Glomerular endothelial cell (primary cell): ENCODE measurements at regions not wholly inside any gene's neighbourhood (a gene's known extent, or its start where the extent isn't known, plus 50 kb on each side); places are given as distances from the start of the nearest gene placed in this dataset.
"Not testable (repeated sequence)": the region's sequence is repeated elsewhere in the genome, so short reads cannot be mapped to it uniquely, and the experiment has no call there.

Experiments
- DNase-seq: peaks from one replicate; pipeline ENCODE4 v3.0.0-alpha.2; 2011; ENCODE audit warnings: low read depth, low spot score; ENCODE audit errors: extremely low read depth

DNA sequence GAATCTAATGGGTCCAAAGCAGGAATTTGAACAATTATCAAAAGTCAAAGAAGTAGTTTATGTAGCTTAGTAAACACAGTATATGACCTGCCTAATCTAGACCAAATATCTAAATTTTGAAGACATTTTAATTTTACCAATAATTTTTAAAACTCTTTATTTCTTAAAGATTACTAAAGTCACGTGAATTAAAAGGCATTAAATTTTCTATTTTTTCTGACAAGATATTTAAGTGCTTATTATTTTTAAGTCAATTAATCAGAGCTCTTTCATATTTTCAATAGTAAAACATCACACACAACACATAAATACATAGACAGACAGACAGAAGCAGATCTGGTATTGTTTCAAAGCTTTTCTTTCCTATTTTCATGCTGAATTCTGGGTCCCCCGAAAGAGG, 89.5 kb downstream of the ZNF467 start:
- no peak for DNase-seq

DNA sequence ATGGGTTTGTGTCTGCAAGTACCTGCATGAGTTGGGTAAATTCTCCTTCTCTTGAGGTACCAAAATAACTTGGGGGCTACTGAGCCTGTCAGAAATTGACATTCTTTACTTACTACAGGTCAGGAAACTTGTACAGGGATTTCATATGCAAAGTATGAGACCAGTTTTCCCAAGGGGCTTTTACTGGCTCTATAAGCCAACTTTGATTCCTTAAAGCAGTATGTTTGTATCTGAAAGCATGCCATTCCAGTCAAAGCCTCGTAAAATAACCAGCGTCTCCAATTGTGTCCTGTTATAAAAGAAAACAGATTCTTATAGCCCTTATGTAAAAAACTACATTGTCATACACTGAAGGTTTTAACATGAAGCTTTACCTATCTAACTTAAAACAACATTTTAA, 90.2 kb downstream of the ZNF467 start:
- no peak for DNase-seq

DNA sequence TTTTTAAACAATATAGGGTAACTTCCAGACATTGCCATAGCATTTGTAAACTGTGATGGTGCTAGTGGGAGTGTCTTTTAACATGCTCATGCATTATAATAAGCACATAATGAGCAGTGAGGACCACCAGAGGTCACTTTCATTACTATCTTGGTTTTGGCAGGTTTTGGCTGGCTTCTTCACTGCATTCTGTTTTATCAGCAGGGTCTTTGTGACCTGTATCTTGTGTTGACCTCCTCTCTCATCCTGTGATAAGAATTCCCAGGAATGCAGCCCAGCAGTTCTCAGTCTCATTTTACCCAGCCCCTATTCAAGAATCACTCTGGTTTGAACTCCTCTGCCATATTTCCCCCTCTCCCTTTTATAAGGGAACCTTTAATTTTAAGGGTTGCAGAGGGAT, 91.3 kb downstream of the ZNF467 start:
- no peak for DNase-seq

DNA sequence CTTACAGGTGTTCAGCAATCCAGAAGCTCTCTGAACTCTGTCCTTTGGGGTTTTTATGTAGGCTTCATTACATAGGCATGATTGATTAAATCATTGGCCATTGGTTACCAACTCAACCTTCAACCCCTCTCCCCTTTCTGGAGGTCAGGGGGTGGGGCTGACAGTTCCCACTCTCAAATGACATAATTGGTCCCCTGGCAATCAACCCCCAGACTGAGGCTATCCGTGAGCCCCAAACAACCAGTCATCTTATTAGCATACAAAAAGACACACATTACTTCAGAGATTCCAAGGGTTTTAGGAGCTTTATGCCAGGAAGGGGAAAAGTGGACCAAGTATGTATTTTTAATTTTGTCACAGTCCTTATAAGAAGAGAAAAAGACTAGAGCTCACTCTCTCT, 92.1 kb downstream of the ZNF467 start:
- no peak for DNase-seq

DNA sequence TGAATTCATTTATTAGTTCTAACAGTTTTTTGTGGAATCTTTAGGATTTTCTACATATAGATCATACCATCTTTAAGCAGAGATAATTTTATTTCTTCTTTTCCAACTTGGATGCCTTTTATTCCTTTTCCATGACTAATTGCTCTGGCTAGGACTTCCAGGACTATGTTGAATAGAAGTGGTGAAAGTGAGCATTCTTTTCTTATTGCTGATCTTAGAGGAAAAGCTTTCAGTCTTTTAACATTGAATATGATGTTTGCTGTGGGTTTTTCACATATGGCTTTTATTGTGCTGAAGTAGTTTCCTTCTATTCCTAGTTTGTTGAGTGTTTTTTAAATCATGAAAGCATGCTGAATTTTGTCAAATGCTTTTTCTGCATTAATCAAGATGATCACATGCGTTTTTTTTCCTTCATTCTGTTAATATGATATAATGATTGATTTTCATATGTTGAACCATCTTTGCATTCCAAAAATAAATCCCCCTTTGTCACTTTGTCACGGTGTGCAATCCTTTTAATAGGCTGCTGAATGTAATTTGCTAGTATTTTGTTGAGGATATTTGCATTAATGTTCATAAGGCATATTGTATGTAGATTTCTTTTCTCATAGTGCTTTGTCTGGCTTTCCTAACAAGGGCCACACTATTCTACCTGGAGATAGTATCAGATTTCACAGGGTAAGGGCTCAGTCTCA, 92.9 kb downstream of the ZNF467 start:
- no peak for DNase-seq

DNA sequence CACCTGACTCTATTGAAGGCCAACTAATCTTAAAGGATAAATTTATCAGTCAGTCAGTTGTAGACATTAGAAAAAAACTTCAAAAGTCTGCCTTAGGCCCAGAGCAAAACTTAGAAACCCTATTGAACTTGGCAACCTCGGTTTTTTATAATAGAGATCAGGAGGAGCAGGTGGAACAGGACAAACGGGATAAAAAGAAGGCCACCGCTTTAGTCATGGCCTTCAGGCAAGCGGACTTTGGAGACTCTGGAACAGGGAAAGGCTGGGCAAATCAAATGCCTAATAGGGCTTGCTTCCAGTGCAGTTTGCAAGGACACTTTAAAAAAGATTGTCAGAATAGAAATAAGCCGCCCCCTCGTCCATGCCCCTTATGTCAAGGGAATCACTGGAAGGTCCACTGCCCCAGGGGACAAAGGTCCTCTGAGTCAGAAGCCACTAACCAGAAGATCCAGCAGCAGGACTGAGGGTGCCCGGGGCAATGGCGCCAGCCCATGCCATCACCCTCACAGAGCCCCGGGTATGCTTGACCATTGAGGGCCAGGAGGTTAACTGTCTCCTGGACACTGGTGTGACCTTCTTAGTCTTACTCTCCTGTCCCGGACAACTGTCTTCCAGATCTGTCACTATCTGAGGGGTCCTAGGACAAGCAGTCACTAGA, 98.5 kb downstream of the ZNF467 start:
- not testable (repeated sequence) for DNase-seq

DNA sequence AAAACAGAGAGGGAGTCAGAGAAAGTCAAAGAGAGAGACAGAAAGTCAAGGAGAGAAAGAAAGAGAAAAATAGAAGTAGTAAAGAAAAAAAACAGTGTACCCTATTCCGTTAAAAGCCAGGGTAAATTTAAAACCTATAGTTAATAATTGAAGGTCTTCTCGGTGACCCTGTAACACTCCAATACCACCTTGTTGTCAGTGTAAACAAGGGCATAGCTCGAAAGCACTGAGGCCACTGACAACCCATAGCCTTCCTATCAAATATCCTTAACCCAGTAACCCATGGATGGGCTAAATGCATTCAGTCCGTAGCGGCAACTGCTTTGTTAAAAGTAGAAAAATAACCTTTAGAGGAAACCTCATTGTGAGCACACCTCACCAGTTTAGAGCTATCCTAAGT, 100.4 kb downstream of the ZNF467 start:
- DNase-seq, result no peak

DNA sequence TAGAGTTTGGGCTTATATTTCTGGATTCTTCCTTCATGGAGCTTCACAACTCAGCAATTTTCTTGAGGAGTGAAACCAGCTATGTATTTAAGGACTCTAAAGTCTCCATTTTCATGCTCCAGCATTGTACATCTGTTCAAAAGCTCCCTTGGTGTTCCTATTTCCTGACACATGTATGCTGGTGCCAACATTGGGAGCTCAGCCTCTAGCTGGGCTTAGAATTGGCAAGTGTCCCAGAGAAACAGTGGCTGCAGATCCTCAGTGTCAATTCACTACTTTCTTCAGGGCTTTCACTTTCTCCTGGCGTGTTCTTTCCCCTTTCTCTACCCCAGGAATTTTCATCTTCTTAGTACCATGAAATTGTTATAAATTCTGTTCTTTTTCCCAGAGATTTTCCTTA, 103.1 kb downstream of the ZNF467 start:
- DNase-seq, result no peak

DNA sequence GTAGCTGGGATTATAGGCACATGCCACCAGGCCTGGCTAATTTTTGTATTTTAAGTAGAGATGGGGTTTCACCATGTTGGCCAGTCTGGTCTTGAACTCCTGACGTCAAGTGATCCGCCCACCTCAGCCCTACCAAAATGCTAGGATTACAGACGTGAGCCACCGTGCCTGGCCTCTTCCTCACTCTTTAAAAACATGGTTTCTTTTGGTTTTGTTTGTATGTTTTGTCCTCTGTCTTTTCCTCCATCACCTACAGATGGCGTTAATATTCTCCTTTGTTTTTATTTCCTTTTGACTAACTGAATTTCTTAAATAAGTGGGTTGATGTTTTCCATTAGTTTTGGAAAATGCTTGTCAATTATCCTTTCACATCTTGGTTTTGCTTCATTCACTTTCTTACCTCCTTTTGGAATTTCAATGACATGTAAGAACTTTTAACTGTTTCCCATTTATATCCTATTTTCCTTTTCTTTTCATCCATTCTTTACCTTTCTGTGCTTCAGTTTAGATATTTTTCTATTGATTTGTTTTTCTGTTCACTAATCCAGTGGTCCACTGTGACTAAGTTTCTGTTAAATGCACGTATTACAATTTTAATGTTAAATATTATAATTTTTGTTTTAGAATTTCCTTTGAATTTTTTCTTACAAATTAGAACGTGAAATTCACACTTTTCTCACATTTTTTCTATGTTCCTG, 104.1 kb downstream of the ZNF467 start:
- DNase-seq, result no peak

DNA sequence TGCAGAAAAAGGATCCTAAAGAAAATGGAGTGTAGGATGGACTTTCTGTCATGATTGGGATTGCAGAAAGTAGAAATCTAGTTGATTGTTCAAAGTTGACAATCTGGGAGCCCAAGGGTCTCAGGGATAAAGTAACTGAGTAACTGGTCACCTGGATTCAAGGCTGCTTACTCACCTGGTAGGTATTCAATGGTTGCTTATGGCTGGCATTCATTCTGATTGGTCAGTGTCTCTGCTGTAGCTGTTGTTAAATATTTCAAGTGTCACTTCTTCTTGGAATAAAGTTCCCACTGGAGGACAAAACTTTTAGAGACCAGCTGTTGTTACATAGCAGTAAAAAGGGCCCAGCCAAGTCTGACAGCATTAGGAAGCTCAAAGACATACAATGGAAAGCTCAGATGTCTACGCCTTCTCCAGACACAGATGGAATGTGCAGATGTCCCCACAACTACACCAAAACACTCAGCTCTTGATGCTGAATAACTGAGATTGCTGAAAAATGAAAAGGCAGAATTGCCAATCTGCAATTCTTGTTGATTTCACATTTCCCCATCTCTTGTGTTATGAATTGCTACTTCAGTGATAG, 106.9 kb downstream of the ZNF467 start:
- no peak for DNase-seq

DNA sequence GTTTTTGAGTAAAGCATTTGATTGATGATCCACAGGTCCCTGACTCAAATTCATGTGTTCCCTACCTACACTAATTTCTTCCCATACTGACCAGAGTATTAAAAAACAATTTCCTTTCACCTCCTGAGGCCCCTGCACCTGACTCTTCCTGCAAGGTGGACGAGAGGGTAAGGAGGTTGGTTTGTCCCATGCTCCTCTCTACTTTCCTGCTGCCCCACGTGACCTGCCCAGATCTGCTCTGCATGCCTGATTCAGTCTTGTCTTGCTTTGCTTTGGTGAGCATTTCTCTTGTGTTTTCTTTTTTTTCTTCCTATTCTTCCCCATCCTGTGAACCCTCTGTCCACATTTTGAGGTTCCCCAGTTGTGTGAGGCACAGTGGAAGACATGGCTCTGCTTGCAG, 107.8 kb downstream of the ZNF467 start:
- DNase-seq, result not testable (repeated sequence)

DNA sequence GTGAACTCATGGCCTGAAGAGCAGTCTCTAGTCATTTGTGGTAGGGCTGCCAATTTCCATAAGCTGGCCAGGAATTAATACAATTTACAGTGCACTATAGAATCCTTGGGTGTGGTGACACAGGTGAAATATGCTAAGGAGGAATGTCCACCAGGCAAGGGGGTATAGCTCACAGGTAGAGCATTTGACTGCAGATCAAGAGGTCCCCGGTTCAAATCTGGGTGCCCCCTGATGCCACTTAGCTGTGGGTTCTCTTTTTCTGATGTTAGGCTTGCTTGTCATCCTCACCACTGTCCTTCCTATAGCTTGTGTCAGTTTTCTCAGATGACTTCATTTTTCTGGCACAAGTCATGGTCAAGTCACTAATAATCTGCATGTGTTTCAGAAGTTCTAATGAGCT, 108.7 kb downstream of the ZNF467 start:
- DNase-seq, result no peak

DNA sequence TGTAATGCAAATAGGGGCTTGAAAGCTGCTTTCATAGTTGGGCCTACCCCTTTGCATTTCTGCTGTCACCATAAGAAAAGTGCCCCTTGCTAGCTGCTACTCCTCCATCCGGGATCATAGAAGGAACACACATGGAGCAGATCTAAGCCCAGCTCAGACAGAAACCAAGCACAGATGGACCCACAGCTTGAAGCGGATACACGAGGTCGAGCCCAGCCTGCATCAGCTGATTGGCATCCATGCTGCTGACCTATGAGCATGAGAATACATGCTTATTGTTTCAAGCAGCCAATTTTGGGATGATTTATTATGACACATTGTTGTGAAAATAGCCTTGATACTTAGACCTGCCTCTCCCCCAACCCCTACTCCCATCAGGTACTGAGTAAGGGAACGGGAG, 109.2 kb downstream of the ZNF467 start:
- no peak for DNase-seq

DNA sequence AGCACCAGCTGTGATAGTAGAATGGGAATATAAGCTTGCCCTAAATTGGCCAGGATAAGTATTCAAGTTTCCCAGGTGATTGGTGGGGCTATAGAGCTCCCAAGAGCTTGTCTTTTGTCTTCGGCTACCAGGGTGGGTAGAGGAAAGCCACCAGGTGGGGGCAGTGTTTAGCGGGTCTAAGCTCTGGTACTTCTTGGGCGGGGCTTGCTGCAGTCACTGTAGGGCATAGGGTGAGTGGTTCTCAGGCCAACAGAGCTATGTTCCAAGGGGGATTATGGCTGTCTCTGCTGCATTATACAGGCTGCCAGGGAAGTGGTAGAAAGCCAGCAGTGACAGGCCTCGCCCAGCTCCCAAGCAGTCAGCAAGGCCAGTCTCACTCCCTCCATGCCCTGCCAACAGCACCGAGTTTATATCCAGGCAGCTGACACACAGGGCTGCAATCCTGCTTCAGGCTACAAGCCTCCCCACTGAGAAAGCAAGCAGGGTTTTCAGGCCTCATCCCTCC, 110.7 kb downstream of the ZNF467 start:
- DNase-seq, result peak; percentile 22

DNA sequence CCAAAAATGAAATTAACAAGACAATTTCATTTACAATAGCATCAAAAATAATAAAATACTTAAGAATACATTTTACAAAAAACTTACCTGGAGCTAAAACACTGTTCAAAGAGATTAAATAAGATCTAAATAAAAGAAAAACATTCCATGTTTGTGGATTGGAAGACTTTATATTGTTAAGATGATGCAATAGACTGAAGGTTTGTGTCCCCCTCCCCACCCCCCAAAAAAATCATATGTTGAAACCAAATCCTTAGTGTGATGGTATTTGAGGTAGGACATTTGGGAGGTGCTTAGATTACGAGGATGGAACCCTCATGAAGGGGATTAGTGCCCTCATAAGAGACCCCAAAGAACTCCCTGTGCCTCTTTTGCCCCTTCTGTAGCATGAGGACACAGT, 117.6 kb downstream of the ZNF467 start:
- DNase-seq, result no peak

DNA sequence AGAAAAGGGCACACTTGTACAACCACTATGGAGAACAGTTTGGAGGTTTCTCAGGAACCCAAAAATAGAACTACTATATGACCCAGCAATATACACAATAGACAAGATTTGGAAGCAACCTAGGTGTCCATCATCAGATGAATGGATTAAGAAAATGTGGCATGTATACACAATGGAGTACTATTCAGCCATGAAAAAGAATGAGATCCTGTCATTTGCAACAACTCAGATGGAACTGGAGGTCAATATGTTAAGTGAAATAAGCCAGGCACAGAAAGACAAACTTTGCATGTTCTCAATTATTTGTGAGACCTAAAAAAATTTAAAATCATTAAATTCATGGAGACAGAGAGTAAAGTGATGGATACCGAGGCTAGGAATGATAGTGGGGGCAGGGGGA, 118.8 kb downstream of the ZNF467 start:
- DNase-seq, result no peak

DNA sequence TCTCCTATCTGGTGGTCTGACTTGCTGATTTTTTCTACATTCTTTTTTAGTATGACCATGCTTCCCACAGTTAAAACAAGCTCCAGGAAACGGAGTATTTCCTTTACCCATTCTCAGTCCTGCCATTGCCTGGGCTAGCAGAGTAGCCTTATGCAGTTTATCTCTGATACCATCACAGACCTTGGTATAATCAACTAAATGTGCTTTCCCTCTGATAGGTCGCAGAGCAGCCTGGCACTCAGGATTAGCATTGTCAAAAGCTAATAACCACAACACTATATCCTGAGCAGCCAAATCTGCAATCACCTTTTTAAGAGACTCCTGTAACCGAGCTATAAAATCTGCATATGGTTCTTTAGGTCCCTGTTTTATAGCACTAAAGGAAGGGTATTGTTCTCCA, 123.2 kb downstream of the ZNF467 start:
- DNase-seq, result not testable (repeated sequence)

DNA sequence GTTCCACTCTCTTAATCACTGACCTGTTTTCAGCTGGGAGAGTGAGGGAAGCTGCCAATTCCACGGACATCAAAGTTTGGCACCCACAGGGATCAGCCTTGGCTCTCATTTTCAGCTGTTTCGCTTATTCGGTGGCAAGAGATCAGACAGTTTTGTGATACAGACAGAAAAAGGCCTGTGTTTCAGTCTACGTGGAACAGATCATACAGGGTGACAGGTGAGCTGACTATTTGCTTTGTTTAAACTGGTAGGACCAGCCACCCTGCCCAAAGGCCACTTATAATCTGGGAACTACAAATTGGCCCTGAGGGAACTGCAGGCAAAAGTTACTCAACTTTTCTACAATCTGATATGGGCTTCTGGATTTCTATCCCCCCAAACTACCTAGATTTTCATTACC, 128.6 kb downstream of the ZNF467 start:
- DNase-seq, result no peak

DNA sequence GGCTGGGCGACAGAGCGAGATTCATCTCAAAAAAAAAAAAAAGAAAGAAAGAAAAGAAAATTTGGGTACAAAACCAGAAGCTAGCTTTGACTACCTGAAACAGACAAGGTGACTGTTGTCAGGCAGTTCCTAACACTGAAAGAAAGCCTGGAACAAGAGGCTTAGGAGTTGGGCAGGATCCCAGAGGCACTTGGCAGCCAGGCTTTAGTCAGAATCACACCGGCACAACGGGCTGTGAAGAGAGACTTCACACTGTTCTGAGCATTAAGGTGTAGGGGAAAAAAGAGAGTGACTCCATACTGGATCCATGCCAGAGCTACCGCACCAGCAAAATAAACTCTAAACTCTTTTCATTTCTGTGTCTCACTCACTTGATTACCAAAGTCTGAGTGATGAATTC, 130.8 kb downstream of the ZNF467 start:
- DNase-seq, result no peak

DNA sequence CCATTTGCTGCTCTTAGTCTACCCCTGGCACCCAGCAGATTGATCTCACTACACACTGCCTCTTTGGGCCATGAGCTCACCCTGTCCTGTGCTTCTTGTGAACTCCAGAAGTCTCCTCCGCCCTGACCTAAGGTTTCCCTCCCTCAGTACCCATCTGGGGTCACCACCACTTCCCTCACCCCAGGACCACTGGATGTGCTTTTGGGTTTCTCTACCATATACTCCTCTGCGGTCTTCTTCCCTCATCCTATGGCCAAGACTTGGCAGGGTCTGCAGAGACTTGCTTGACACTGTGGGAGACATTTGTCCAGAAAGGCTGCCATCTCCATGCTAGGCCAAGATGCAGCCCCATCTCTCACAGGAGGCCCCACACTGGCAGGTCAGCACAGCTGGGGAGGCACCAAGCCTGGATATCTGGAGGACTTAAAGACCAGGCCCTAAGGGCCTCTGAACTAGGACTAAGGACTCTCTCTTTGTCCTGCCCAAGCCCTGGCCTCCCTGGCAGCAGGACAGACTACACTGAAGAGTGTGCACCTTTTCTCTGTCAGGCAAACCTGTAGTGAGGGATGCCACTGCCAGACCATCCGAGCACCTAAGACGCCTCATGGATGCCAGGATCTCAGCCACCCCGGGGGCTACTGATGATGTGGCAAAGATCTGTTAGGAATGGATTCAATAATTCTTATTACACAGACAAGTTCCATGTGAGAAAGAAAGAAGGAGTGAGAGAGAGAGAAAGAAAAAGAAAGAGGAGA, 134.6 kb downstream of the ZNF467 start:
- DNase-seq, result no peak
